RKO (cell line): ENCODE measurements at regions not wholly inside any gene's neighbourhood (a gene's known extent, or its start where the extent isn't known, plus 50 kb on each side); places are given as distances from the start of the nearest gene placed in this dataset.
"Not testable (repeated sequence)": the region's sequence is repeated elsewhere in the genome, so short reads cannot be mapped to it uniquely, and the experiment has no call there.

Experiments used
- DNase-seq: peaks from one replicate; pipeline ENCODE4 v3.0.0-alpha.2; 2016; ENCODE audit warnings: low spot score

DNA sequence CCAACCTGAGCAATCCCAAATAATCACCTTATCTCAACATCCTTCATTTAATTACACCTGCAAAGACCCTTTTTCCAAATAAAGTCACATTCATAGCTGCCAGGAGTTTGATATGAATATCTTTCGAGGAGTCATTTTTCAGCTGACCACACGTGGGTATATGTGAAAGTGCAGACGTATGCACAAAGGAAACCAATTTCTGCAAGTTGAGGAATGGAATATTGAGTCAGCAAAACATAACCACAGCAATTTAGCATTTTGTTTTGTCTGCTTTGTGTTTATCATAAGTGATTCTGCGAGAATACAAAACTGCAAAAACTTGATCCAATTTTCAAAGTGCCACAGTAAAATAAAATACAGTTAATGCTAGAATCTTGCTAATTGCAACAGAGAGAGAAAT is 295.9 kb downstream of the SUCLA2 start:
- DNase-seq = no peak

DNA sequence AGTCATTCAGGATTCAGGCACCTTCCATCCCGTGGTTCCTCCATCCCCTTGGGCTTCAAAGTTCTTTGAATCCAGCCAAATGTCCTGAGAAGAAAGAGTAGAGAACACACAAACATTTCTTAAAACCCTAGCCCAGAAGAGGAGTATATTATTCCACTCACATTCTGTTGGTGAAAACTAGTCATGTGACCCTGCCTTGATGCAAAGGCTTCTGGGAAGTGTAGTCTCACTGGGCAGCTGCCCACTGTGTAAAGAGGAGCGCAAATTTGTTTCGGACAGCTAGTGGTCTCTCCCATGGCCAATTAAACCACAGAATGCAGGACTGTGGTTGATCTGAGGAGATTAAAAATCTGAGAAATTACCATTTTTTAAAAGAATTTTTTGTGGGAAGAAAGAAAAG is 304.4 kb downstream of the SUCLA2 start:
- DNase-seq = no peak

DNA sequence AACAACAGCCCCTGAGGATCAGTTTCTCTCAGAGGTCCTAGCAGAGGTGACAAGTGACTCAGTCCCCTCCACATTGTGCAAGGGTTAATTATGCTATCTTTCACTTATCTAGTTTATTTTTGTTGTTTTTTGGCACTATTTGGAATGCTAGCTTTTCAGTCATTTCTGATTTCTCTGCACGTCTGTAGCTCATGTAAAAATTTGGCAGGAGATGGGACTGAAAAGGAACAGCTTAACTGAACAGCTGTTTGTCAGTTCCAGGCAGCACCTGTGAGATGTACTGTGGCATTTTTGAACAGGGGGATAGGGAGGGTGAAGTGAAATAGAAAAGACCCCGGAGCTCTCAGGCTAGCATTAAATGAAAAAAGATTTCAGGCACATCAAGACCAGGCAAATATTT is 313.5 kb downstream of the SUCLA2 start:
- DNase-seq = no peak

DNA sequence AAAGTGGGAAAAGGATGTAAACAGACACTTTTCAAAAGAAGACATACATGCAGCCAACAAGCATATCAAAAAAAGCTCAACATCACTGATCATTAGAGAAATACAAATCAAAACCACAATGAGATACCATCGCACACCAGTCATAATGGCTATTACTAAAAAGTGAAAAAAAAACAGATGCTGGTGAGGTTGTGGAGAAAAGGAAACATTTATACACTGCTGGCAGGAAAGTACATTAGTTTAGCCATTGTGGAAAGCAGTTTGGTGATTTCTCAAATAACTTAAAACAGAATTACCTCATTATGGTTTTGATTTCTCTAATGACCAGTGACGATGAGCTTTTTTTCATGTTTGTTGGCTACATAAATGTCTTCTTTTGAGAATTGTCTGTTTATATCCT is 315.9 kb downstream of the SUCLA2 start:
- not testable (repeated sequence) for DNase-seq

DNA sequence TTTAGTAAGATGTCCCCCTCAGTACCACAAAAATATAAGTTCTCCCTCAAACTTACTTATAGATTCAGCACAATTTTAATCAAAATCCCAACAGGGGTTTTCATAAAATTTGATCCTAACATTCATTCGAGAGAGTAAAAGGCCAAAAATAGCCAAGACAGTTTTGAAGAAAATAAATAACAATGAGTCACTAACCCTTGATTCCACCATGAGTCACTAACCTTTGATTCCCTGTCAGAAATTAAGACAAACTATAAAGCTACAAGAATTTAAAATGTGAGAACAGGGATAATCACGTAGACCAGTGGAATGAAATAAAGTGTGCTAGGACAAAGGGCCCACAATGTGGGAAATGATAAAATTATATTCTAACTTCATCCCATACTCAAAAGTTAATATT is 320.3 kb downstream of the SUCLA2 start:
- DNase-seq = peak; percentile 49

GRCh38 chr13:47679401-47679800 is 321.7 kb downstream of the SUCLA2 start:
- no peak for DNase-seq

DNA sequence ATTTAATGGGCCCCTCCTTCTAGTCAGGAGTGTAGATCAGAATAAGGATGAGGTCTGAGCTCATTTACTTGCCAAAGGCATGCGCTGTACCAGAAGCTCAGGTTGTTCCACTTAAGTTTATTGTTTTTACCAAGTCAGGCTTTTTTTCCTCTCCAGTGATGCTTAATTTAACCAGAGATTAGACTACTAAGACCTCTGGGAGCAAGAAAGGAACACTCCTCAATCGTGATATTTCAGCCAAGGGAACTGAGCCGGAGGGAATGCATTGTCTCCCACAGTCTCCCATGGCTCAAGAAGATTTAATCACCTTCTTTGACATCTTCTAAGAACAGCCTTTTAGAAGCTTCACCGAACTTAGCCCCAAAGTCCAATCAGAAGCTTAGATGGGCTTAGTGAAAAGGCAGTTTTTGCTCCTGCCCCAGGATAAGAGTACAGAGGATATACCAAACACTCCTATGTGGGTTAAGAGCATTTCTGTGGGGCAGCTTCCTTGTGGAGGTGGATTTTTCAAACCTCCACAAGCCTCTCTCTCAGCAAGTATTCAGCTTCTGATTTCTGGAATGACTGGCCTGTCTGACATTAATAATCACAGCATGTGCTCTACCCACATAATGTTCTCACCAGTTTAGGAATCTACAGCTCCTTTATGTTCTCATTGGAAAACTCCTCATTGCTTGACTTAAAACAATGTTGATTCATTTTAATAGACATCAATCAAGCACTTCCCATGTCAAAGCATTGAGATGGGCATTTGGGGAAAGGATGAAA is 322.7 kb downstream of the SUCLA2 start:
- no peak for DNase-seq

DNA sequence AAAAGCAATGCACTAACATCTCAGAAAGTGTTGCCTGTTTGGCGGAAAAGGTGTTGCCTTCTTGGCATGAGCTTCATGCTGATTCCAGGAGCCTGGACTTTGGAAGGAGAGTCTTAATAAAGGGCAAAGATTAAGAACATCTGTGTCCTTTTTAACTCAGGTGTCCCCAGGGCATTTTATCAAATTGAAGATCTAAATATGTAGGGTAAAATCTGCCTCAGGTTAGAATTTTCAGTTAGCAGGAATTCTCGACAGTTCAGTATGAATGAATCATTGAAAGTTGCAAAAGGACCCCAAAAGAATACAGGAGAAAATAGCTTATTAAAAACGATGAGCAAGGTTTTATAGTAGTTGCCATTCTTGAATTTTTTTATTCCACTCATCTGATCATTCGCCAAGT is 325.2 kb downstream of the SUCLA2 start:
- no peak for DNase-seq

DNA sequence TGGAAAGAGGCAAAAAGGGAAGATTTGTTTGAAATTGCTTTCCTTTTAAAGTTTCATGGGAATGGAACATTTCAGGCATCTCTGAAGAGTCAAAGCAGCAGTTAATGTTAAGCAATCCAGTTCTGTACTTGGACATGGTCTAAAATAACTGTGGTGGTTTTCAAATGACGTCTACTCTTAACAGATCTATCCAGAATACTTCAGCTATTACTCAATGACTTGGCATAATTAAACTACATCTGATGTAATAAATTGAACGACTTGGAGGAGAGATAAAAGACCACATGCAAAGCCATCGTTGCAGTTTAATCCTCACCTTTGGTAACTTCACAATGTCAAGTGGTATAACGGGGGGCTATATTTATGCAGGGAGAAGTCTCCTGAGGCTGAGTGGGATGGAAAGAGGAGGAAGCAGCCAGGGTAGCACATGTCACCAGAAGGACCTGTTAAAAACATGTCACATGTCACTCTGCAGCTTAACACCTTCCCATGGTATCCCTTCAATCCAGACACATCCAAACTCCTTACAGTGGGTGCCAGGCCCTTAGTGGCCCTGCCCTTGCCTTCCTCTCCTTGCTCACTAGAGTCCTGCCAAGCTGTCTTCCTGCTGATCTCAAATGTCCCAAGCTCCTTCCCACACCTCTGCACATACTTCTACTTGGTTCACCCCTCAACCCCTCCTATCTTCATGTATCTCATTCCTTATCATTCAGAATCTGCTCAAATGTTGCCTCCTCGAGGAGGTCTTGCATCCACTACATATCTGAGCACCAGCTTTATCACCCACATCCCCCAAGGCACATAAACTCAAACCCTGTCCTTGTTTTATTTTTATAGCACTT is 327.8 kb downstream of the SUCLA2 start:
- DNase-seq = no peak

DNA sequence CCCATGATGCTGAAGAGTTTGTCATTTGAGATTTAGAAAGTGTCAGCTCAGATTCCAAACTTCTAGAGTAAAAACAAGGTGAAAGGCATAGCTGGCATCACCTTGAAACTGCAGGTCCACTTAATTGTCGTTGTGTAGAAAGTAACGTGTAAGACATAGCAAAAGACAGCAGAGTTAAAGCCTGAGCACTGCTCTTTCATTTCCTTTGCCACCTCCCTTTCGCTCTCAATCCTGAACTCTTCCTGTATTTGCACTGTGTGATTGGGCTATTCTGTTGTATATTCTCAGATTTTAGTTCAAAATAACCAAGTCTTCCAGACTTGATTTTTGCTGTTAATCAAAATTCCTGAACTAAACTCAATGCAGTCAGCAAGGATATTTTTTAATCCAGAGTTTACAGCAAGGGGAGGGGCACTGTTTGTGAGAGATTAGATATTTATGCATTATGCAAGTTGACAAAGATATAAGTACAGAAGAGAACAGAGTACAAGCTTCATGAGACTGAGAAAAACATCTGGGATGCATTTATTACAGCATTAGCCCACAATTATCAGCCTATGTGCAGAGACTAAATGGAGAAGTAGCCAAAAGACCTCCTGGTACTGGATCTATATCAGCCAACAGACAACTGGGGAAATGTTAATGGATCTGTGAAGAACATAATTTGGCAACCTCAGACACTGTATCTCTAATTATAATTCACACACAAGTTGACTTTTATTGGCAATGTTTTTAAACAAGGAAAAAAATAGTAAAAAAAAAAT is 328.6 kb downstream of the SUCLA2 start:
- DNase-seq = no peak

GRCh38 chr13:47671776-47672175 is 329.3 kb downstream of the SUCLA2 start:
- DNase-seq = no peak

DNA sequence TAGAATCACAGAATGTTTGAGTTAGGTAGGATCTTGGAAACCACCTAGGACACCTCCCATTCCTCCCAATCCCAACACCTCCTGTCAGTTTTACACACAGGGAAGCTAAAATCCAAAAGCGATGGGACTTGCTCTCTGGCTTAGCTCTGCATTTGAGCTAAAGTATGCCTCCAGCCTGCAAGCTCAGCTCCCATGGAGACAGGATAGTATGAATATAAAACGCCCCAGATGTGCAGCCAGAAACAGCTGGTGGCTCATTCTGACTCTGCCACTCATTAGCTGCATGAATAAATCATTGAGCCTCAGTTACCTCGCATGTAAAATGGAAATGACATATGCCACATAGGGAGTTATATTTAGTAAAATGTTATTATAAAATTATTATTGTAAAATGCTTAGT is 336.0 kb downstream of the SUCLA2 start:
- no peak for DNase-seq

DNA sequence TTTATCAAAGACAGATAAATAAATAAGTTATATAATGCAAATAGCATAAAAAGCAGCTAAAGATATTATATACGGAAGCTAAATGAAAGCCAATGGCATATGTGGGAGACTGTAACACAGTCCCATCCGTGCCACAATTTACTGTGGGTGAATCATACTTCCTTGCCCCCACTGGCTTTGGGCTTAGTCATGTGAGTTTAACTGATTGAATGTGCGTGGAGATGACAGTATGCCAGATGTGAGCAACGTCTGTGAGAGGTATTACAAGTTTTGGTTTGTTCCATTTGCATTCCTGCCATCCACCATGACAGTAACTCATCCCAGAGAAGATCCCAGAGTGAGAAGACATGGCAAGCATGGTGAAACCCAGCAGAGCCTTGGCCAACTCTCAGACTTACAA is 340.0 kb downstream of the SUCLA2 start:
- DNase-seq = peak; percentile 70

GRCh38 chr13:47656651-47657050 is 344.4 kb downstream of the SUCLA2 start:
- DNase-seq = no peak

- DNase-seq = no peak
Observed at GRCh38 chr13:47650209-47650608, 350.9 kb downstream of the SUCLA2 start.

GRCh38 chr13:47647001-47647400 is 354.1 kb downstream of the SUCLA2 start:
- DNase-seq = no peak

- no peak for DNase-seq
Observed at GRCh38 chr13:47646298-47646697, 354.8 kb downstream of the SUCLA2 start.

DNA sequence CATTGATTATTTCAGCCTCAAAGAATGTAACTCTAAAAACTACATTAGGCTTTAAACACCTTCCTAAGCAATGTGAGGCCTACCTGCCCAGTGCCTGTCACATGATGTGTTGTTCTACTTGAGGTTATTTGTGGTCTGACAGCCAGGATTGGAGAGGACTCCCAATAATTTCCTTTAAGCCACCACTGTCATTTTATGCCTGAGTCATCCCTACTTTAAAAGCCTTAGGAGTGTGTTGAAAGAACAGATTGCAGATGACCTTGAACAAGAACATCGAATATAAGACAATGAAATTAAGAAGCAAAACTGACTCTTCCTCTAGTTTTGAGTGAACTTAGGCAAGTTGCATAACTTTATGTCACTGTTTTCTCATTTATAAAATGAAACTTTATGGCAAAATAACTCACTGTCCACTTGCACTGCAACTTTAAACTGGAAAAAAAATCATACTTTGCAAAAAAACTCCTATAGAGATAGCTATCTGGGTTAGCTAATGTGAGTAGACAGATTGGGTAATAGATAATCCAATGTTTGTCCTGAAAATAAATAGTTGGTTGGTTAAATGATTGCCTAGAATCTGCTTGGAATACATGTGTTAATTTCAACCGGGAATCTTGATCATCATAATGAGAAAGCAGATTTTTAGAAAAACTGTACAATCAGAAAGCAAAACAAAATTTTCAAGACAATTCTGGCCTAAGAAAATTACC is 361.2 kb downstream of the SUCLA2 start:
- no peak for DNase-seq

- DNase-seq = no peak
Observed at GRCh38 chr13:47638627-47639026, 362.4 kb downstream of the SUCLA2 start.

- DNase-seq = no peak
Observed at GRCh38 chr13:47632311-47632710, 368.8 kb downstream of the SUCLA2 start.

GRCh38 chr13:47628666-47629065 is 372.4 kb downstream of the SUCLA2 start:
- DNase-seq = peak; percentile 3

DNA sequence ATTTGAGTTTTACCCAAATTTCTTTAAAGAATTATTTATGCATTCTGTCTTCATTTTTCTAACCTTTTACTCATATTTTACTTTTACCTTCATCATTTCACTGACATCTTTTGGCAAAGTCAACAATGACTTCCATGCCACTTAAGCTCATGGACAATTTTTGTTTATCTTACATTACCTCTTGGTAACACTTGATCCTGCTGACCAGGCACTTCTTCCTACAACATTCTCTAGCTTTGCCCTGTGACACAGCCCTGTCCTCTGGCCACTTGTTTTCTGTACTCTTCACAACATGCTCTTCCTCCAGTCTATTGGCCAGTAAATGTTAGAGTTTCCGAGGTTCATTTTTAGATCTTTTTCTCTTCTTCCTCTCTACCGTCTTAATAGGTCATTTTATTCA is 377.2 kb downstream of the SUCLA2 start:
- no peak for DNase-seq
